Kidney capillary endothelial cell (primary cell): ENCODE measurements at regions not wholly inside any gene's neighbourhood (a gene's known extent, or its start where the extent isn't known, plus 50 kb on each side); places are given as distances from the start of the nearest gene placed in this dataset.
A peak's percentile ranks its signal among the peaks of the same experiment; 100 is the strongest.
"Not testable (repeated sequence)": the region's sequence is repeated elsewhere in the genome, so short reads cannot be mapped to it uniquely, and the experiment has no call there.

Experiments used
- DNase-seq: peaks from one replicate; pipeline ENCODE4 v3.0.0-alpha.2; 2018; ENCODE audit warnings: low spot score

DNA sequence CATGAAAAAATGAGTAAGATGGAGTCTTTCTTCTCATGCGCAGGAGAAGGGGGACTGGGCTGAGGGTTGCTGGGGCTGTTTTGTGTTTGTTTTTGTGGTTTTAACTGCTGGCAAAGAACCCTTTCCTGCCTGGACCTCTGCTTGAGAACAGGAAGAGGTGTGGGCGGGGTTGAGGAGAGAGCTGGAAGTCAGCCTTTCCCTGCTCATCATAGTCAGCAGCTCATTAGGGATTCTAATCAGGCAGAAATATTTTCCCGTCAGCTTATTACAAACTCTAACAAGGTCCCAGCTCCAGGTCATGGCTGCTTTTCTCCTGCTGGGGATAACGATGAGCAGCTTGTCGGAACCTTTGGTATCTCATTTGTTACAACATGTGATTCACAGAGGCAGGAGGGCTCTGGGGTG is 185.0 kb upstream of the NRXN3 start:
- no peak for DNase-seq

DNA sequence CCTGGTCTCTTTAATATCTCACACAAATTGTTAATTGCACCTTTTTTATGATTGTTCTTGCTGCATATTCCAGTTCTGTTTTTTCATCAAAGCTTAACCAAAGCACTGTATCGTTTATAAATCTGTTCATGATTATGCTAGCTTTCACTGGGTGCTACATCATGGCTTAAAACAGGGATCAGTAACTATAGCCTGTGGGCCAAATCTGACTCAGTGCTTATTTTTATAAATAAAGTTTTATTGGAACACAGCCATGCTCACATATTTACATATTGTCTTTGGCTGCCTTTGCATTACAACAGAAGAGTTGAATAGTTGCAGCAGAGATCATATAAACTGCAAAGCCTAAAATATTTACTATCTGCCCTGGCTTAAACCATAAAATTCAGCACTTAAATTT is 183.4 kb upstream of the NRXN3 start:
- no peak for DNase-seq

DNA sequence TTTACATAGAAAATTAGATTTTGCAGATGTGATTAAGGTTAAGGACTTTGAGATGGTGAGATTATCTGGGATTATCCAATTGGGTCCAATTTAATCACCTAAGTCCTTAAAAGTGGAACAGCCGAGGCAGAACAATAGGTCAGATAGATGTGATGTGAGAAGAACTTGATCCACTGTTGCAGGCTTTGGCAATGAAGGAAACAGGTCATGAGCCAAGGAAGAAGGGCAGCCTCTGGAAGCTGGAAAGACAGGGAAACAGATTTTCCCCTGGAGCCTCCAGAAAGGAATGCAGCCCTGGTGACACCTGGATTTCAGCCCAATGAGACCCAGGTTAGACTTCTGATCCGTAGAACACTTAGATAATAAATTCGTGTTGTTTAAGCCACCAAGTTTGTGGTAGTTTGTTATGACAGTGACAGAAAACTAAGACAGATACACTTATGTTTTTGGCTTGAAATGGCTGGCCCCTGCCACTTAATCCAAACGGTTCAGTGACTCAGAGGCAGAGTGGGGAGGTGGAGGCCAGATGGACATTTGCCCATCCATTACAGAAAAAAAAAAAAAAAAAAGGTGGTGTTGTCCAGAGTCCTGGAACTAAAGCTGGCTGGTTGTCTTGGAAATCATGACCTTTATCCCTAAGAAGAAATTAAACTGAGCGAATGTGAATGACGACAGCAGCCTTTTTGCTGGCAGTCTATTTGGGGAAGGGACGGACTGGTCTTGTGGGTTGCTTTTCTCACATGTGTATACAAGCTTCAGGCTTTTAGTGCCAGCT is 181.9 kb upstream of the NRXN3 start:
- DNase-seq: no peak

GRCh38 chr14:77988970-77989369 is 181.2 kb upstream of the NRXN3 start:
- DNase-seq: no peak

GRCh38 chr14:77989441-77989991 is 180.7 kb upstream of the NRXN3 start:
- no peak for DNase-seq

DNA sequence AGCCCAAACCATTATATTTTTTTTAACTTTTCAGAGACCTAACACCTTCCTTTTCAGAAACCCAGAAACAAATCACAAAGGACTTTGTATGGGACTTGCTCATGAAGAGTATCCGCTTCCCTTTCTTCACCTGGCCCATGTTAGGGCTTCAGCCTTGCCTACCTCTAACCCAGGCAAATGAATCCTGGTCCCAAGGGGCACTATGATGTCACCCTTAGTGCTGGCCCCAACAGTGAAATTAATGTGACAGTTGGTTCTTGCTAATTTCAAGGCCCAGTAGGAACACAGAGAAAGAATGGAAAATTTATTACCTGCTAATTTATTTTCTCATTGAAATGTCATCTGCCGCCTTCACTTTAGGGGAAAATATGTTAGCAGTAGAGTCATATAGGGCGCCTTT is 179.8 kb upstream of the NRXN3 start:
- no peak for DNase-seq

DNA sequence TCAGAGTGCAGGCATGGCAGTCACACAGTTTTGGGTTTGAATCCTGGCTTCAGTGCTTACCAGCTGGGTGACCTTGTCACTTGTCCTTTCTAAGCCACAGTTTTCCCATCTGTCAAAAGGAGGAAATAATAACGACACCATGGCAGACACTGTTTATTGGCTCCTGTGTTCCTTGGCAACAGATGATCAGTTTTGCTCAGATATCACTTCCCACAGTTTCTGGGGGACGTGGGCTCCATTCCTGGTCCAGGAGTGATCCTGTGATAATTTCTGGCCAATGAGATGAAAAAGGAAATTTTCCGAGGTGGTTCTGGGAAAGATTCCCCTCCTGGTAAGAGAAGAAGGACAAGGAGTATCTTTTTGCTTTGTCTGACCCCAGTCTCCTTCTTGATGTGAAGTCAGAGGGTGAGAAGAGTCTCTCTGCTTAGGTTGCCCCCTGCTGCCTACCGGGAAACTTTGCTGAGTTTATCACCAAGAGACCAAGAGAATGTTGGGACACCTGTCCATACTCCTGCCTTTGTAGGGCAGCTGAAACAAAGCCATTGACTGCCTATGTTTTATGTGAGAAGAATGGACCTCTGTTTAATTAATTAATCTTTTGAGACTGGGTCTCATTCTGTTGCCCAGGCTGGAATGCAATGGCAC is 178.9 kb upstream of the NRXN3 start:
- DNase-seq: no peak

DNA sequence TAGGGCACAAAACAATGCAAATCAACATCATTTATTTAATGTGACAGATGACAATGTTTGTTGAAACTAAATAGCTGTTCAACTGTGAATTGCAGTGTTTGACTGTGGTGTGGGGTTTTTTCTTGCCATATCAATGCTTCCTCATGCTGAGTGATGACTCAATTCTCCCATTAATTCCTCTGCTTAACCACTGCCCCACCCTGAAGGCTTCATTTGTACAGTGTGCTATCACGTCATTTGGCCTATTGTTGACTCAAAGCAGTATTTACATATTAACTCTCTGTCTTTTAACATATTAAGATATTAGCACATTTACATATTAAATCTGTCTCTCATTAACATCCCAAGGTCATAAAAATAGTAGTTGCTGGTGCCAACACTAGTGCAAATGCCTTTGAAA is 164.8 kb upstream of the NRXN3 start:
- no peak for DNase-seq

- DNase-seq: no peak
Observed at GRCh38 chr14:78007160-78007559, 163.0 kb upstream of the NRXN3 start.

- no peak for DNase-seq
Observed at GRCh38 chr14:78010688-78011087, 159.5 kb upstream of the NRXN3 start.

DNA sequence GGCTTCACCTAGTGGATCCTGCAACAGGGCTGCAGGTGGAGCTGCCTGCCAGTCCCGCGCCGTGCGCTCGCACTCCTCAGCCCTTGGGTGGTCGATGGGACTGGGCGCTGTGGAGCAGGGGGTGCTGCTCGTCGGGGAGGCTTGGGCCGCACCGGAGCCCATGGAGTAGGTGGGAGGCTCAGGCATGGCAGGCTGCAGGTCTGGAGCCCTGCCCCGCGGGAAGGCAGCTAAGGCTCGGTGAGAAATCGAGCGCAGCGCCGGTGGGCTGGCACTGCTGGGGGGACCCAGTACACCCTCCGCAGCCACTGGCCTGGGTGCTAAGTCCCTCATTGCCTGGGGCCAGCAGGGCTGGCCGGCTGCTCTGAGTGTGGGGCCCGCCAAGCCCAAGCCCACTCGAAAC is 156.3 kb upstream of the NRXN3 start:
- DNase-seq: not testable (repeated sequence)

DNA sequence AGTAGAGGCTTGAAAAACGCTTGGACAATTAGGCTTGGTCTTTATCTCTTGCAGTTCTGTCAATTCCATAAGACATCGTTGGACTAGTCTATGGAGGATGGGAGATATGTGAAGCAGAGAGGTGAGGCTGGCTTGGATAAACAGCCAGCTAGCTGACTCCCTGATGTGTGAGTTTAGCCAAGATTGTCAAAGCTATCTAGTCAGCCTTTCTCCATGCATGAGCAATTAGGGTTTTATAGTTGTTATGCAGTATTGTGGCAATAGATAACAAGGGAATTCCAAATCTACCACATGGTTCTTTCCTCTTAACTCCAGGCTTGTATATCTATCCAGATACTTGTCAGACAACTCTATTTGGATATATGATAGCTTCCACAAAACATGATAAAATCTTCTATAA is 153.6 kb upstream of the NRXN3 start:
- no peak for DNase-seq

- no peak for DNase-seq
Observed at GRCh38 chr14:78018283-78018682, 151.9 kb upstream of the NRXN3 start.

DNA sequence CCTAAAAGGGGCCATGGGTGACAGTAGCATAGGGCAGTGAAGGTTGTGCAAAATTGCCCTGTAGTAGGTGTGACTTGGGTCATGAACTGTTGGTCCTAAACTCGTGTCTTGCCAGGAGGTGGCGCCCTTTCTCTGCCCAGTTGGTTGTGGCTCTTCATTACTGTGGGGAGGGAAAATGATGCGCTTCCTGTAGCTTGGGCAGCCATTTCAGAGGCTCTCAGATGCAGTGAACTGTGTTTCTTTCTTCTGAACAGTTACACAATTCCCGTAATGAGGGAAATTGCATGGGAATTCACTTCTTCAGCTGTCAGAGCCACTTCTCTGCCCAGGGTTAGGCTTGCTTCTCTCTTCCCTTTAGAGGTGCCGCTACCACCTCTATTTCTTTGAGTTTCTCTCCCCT is 148.1 kb upstream of the NRXN3 start:
- peak; percentile 63 for DNase-seq

DNA sequence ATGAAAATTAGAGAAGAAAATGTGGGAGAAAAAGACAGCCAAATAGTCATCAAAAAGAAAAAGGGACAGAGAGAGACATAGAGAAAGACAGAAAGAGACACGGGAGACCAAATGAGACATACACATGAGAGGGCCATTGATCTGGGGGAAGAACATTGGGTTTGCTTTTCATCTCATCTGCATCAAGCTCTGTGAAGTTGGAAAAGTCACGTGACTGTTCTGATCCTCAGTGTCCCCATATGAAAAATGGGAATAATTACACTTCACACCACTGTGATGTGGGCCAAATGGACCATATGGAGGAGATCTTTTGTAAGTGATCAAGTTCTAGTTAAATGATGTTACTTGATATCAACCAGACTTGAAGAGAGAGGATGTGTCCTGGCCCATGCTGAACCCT is 147.1 kb upstream of the NRXN3 start:
- no peak for DNase-seq

DNA sequence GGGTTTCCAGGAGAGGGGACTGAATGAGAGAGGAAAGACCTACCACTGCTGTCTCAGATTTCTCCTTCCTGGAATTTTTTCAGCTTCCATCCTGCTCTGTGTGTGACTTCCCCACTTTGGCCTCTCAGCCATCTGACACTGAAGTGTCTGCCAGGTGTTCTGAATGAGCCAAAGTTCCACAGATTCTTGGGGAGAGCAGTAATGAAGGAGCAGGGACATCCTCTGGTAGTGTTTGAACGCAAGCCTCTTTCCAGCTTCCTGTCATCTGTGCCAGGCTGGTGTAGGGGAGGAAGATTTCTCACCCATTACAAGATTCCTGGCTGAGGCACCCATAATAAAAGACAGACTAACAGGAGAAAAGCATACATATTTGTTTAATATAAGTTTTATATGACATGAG is 141.7 kb upstream of the NRXN3 start:
- no peak for DNase-seq

- DNase-seq: no peak
Observed at GRCh38 chr14:78029601-78030372, 140.4 kb upstream of the NRXN3 start.

DNA sequence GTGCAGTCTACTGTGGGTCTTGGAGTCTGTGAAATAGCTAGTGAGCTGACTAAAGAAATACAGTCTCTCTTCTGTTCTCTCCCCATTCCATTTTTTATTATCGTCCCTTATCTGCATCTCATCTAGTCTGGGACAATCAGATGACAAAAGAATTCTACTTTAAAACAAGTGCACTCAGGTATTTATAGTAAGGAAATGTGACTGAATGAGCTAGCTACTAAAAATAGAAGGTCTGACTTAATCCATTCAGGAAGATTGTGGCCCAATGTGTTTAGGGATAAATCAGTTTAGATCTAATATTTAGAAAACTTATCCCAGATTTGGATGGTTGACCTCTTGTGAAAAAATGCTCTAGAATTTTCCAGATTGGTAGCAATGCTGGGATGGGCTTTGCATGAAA is 126.8 kb upstream of the NRXN3 start:
- no peak for DNase-seq

GRCh38 chr14:78048120-78048519 is 122.1 kb upstream of the NRXN3 start:
- DNase-seq: no peak

DNA sequence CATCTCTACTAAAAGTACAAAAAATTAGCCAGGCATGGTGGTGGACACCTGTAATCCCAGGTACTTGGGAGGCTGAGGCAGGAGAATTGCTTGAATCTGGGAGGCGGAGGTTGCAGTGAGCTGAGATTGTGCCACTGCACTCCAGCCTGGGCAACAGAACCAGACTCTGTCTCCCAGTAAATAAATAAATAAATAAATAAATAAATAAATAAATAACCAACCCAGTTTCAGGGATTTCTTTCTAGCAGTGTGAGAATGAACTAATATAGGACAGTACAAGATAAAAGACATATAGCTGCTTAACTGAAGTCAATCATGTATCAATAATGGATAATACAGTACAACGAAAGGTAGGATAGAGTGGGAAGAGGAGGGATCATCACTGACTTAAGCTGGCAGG is 113.3 kb upstream of the NRXN3 start:
- DNase-seq: not testable (repeated sequence)

- DNase-seq: no peak
Observed at GRCh38 chr14:78070344-78070743, 99.8 kb upstream of the NRXN3 start.

- no peak for DNase-seq
Observed at GRCh38 chr14:78071016-78071549, 99.1 kb upstream of the NRXN3 start.

GRCh38 chr14:78073028-78073427 is 97.1 kb upstream of the NRXN3 start:
- DNase-seq: no peak
